Mucosa of descending colon (tissue), 3 donors: ENCODE measurements at regions not wholly inside any gene's neighbourhood (a gene's known extent, or its start where the extent isn't known, plus 50 kb on each side); places are given as distances from the start of the nearest gene placed in this dataset.

ENCODE experiments used
- ATAC-seq: fragments of 200-7000 bp; cut with Tn5 transposase; one replicate; pipeline ENCODE4 v1.9.1; 2020; ENCODE audit warnings: mild to moderate bottlenecking, moderate library complexity
- DNase-seq, 3 donors: peaks; one replicate each; pipeline ENCODE4 v3.0.0-alpha.2; 2020
- H3K36me3 ChIP-seq: fragments of 200-600 bp; one replicate; pipeline ENCODE4 v1.8.0; 2021; ENCODE audit warnings: low read depth, mild to moderate bottlenecking
- H3K4me1 ChIP-seq: fragments of 200-600 bp; one replicate; pipeline ENCODE4 v1.8.0; 2021; ENCODE audit warnings: low read depth, mild to moderate bottlenecking
- H3K4me3 ChIP-seq: fragments of 200-600 bp; one replicate; pipeline ENCODE4 v1.8.0; 2021; ENCODE audit warnings: mild to moderate bottlenecking
- H3K9me3 ChIP-seq: fragments of 200-600 bp; one replicate; pipeline ENCODE4 v1.8.0; 2021; ENCODE audit warnings: mild to moderate bottlenecking
- intact Hi-C, 2 donors: fragments of 100-400 bp; cut with DNase I in 1 of 2; cut with micrococcal nuclease in 1 of 2; formaldehyde crosslinking; loops; one replicate each; pipeline versions ENCODE4 v1.11.0 to v1.11.1; 2022; cut with DNase I, micrococcal nuclease
- TF ChIP-seq, protein P1 (sequence below): fragments of 200-600 bp; IDR thresholded peaks from one replicate; pipeline ENCODE4 v1.8.0; 2022; ENCODE audit warnings: antibody characterized with exemption, mild to moderate bottlenecking
- donor health status: DM: no; HTN: no; CAD: no; lungs with moderate emphysema.
- donor health status: DM: no; HTN: no; CAD: no.
- donor health status: DM: no; HTN: yes; CAD: no.

DNA sequence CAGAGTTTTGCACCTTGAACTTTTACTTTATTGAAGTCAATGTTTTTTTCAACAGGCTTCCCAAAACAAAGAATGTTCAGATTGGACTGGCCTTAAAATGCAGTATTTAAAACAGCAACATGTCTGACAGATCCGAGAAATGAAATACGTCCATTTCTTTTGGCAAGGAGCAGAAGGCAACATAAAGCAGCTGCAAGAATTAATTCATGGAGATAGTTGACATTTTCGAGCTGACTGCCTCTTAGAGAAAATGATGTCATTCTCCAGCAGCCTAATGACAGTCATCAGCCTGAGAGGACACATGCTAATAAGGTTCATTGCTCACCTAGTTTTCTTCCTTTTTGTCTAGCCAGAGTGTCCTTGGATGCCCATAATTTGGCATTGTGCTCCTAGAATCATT lies 232.2 kb upstream of the SEMA6A start:
- no peak for DNase-seq
- H3K4me1 ChIP-seq = no peaks in the 10 kb centered on the region
- no peaks in the 10 kb centered on the region for H3K36me3 ChIP-seq
- no peak overlapping the region for H3K4me3 ChIP-seq
- TF ChIP-seq, protein P1, sequence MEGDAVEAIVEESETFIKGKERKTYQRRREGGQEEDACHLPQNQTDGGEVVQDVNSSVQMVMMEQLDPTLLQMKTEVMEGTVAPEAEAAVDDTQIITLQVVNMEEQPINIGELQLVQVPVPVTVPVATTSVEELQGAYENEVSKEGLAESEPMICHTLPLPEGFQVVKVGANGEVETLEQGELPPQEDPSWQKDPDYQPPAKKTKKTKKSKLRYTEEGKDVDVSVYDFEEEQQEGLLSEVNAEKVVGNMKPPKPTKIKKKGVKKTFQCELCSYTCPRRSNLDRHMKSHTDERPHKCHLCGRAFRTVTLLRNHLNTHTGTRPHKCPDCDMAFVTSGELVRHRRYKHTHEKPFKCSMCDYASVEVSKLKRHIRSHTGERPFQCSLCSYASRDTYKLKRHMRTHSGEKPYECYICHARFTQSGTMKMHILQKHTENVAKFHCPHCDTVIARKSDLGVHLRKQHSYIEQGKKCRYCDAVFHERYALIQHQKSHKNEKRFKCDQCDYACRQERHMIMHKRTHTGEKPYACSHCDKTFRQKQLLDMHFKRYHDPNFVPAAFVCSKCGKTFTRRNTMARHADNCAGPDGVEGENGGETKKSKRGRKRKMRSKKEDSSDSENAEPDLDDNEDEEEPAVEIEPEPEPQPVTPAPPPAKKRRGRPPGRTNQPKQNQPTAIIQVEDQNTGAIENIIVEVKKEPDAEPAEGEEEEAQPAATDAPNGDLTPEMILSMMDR = no peak
- H3K9me3 ChIP-seq = no peaks in the 10 kb centered on the region
- intact Hi-C loops = no loop called here
- ATAC-seq = no peak

DNA sequence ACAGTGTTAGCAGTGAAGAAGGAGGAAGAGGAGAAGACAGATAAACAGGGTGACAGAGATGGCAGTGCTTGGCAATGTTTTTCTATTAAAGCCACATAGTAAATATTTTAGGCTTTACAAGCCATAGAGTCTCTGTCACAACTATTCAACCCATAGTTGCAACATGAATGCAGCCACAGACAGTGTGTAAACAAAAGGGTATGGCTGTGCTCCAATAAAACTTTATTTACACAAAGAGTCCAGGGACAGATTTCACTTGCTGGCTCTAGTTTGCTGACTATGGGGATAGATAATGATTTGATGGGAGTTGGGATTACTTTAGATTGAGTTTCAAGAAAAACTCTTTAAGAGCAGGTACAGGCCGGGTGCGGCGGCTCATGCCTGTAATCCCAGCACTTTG lies 224.8 kb upstream of the SEMA6A start:
- intact Hi-C loops = no loop called here

DNA sequence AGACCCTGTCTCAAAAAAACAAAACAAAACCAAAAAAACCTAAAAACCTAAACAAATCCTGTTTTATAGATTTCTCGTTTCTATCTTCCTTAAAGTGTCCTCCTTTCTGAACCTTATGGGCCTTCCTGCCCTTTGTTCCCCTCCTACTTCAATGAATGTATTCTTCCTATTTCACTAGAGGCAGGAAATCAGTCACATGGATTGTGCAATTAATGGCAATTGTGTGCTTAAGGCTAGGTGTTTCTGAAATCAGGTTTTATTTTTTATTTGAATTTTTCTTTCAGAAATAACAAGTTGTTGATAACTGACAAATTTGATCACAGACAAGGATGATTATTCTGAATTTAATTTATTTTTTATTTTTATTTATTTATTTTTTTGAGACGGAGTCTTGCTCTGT lies 220.6 kb upstream of the SEMA6A start:
- H3K36me3 ChIP-seq = no peaks in the 10 kb centered on the region
- no peak for ATAC-seq
- intact Hi-C loops = no loop called here
- TF ChIP-seq, protein P1 = no peak
- no peak for DNase-seq
- H3K9me3 ChIP-seq = no peaks in the 10 kb centered on the region
- no peak overlapping the region for H3K4me3 ChIP-seq
- H3K4me1 ChIP-seq = no peaks in the 10 kb centered on the region

More for the DNA sequence above, 224.8 kb upstream of the SEMA6A start:
- Histone ChIP-seq H3K36me3 (no peaks in the 10 kb centered on the region), H3K9me3 (no peaks in the 10 kb centered on the region), H3K4me3 (no peak overlapping the region), H3K4me1 (no peaks in the 10 kb centered on the region)
- TF ChIP-seq, protein P1 = no peak
- ATAC-seq = no peak
- DNase-seq = no peak

DNA sequence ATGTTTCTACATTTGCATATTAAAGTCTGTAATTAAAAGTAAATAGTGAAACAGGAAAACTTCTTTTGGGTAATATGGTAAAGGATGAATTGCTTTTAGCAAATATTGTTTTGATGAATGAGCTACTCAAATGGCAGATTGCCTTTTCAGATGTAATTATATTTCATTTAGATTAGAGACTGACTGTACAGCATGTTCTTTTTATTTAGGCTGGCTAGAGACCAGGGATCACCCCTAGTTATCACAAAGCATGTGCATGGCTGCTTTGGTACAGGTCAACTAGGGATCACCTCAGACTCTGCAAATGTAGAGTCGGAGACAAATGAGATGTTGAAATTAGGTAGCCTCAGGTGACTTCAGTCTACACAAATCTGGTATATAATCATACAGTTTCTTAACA lies 214.9 kb upstream of the SEMA6A start:
- ATAC-seq (no peak), DNase-seq (no peak)
- Histone ChIP-seq H3K36me3 (no peaks in the 10 kb centered on the region), H3K4me1 (no peaks in the 10 kb centered on the region), H3K9me3 (peaks cover 3% of the 10 kb centered on the region), H3K4me3 (no peak overlapping the region)
- TF ChIP-seq, protein P1 = no peak
- intact Hi-C loops = no loop called here

DNA sequence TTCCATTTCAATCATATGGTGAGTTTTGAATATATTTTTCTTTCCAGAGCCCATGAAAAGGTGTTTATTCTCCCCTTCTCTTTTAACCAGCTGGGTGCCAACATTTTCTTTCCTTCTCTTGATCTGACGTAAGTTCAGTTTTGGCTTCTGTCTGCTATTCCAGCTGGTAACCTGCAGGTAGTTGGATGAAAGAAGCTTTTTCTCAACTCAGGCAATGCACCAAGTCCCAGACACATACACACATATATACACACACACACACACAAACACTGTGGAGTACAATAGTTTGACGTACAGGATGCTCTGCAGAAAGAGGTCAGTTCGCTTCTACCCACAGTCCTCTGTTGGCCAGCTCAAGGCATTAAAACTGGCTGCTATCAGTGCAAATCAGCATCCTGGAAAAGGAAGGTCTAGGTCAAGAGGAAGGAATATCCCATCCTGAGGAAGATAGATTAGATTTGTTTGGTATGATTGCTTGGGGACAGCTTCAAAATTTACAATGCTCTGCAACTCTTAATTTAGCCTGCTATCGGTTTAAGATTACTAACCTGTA lies 214.3 kb upstream of the SEMA6A start:
- no peak for DNase-seq
- intact Hi-C loops = no loop called here
- no peak for ATAC-seq
- Histone ChIP-seq H3K9me3 (peaks cover 3% of the 10 kb centered on the region), H3K36me3 (no peaks in the 10 kb centered on the region), H3K4me1 (no peaks in the 10 kb centered on the region), H3K4me3 (no peak overlapping the region)
- TF ChIP-seq, protein P1 = no peak

DNA sequence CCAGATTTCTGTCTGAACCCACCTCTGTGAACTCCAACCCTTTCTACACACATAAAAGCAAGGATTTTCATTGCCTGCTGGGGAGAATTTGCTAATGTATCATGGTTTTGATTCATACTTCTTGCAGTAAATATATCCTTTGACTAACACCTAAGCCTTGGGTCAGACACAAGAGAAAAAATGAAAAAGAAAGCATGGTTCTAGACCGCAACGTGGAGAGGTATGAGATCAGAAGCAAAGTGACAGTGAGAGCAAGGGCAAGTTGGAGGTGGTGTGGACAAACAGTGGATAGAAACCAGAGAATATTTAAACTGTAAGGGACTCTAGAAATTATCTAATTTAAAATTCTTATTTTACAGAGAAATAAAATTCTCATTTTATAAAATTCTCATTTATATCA lies 212.9 kb upstream of the SEMA6A start:
- Histone ChIP-seq H3K9me3 (peaks cover 3% of the 10 kb centered on the region), H3K4me1 (no peaks in the 10 kb centered on the region), H3K4me3 (no peak overlapping the region), H3K36me3 (no peaks in the 10 kb centered on the region)
- DNase-seq (no peak), ATAC-seq (no peak)
- TF ChIP-seq, protein P1 = no peak
- intact Hi-C loops = no loop called here
